ENCODE measurements at regions not wholly inside any gene's neighbourhood (a gene's known extent, or its start where the extent isn't known, plus 50 kb on each side); places are given as distances from the start of the nearest gene placed in this dataset.
A peak's percentile ranks its signal among the peaks of the same experiment; 100 is the strongest.
"Not testable (repeated sequence)": the region's sequence is repeated elsewhere in the genome, so short reads cannot be mapped to it uniquely, and the experiment has no call there.

GRCh38 chrX:95612350-95612749 is 1072.3 kb upstream of the DIAPH2 start:
- no peak for DNase-seq

- no peak for DNase-seq
Observed at GRCh38 chrX:95622200-95622599, 1062.4 kb upstream of the DIAPH2 start.

GRCh38 chrX:95626748-95627147 is 1057.9 kb upstream of the DIAPH2 start:
- no peak for DNase-seq

GRCh38 chrX:95628796-95629195 is 1055.8 kb upstream of the DIAPH2 start:
- DNase-seq: no peak

GRCh38 chrX:95629737-95630136 is 1054.9 kb upstream of the DIAPH2 start:
- no peak for DNase-seq

GRCh38 chrX:95640226-95640625 is 1044.4 kb upstream of the DIAPH2 start:
- DNase-seq: no peak

GRCh38 chrX:95645738-95646137 is 1038.9 kb upstream of the DIAPH2 start:
- no peak for DNase-seq

GRCh38 chrX:95662200-95662599 is 1022.4 kb upstream of the DIAPH2 start:
- no peak for DNase-seq

GRCh38 chrX:95666056-95666455 is 1018.6 kb upstream of the DIAPH2 start:
- DNase-seq: no peak

- no peak for DNase-seq
Observed at GRCh38 chrX:95675011-95675410, 1009.6 kb upstream of the DIAPH2 start.

GRCh38 chrX:95675794-95676193 is 1008.8 kb upstream of the DIAPH2 start:
- DNase-seq: no peak

- DNase-seq: no peak
Observed at GRCh38 chrX:95678679-95679078, 1006.0 kb upstream of the DIAPH2 start.

GRCh38 chrX:95693365-95693764 is 991.3 kb upstream of the DIAPH2 start:
- no peak for DNase-seq

- DNase-seq: peak; percentile 1
Observed at GRCh38 chrX:95703696-95704095, 980.9 kb upstream of the DIAPH2 start.

GRCh38 chrX:95716841-95717240 is 967.8 kb upstream of the DIAPH2 start:
- no peak for DNase-seq

- DNase-seq: no peak
Observed at GRCh38 chrX:95718746-95719145, 965.9 kb upstream of the DIAPH2 start.

- DNase-seq: no peak
Observed at GRCh38 chrX:95721011-95721410, 963.6 kb upstream of the DIAPH2 start.

- no peak for DNase-seq
Observed at GRCh38 chrX:95728446-95728845, 956.2 kb upstream of the DIAPH2 start.

GRCh38 chrX:95729401-95729800 is 955.2 kb upstream of the DIAPH2 start:
- no peak for DNase-seq

- no peak for DNase-seq
Observed at GRCh38 chrX:95733426-95733825, 951.2 kb upstream of the DIAPH2 start.

GRCh38 chrX:95754411-95754810 is 930.2 kb upstream of the DIAPH2 start:
- no peak for DNase-seq

- no peak for DNase-seq
Observed at GRCh38 chrX:95760356-95760755, 924.3 kb upstream of the DIAPH2 start.

GRCh38 chrX:95762716-95763115 is 921.9 kb upstream of the DIAPH2 start:
- no peak for DNase-seq

GRCh38 chrX:95764972-95765451 is 919.6 kb upstream of the DIAPH2 start:
- peak; percentile 19 for DNase-seq

- DNase-seq: not testable (repeated sequence)
Observed at GRCh38 chrX:95771198-95771597, 913.4 kb upstream of the DIAPH2 start.

- no peak for DNase-seq
Observed at GRCh38 chrX:95791876-95792275, 892.8 kb upstream of the DIAPH2 start.
